HG03571 (cell line): ENCODE measurements at regions not wholly inside any gene's neighbourhood (a gene's known extent, or its start where the extent isn't known, plus 50 kb on each side); places are given as distances from the start of the nearest gene placed in this dataset.

ENCODE experiments used
- ATAC-seq: cut with Tn5 transposase; IDR thresholded peaks from one replicate; pipeline ENCODE4 v1.9.1; 2021; ENCODE audit not compliant: unreplicated experiment

DNA sequence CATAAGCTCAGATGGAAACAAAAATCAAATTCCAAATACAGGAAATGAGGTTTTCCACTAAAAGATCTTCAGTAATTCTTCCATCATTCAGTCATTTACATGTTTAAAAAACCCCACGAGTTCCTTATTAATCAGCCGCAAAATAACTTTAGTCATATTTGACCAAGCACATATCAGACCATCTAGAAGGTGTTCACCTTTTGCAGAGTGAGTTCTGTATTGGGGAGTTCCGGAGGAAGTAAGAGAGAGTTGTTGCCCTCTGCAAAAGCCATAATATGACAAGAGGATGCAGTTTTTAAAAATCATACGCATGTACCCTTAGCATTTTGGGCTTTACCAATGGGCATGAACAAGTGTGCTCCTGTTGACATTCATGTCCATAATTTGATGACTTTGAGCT is 61.6 kb downstream of the CCR1 start:
- no peak for ATAC-seq

DNA sequence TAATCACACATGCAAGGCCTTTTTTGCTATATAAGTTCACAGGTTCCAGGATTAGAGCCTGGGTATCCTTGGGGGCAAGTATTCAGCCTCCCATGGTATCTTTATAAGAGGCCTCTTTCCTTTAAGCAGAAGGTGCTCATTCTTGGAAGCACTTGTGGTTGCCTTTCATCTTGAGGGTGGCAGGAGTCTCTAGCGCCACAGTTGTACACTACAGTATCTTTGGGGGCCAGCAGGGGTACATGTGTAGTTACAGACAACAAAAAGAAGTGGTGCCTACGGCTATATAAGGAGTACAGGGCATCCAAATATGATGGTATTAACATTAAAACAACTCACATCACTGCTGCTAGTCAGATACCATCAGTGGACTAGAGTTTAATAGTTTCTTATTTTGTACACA is 62.1 kb downstream of the CCR1 start:
- no peak for ATAC-seq

DNA sequence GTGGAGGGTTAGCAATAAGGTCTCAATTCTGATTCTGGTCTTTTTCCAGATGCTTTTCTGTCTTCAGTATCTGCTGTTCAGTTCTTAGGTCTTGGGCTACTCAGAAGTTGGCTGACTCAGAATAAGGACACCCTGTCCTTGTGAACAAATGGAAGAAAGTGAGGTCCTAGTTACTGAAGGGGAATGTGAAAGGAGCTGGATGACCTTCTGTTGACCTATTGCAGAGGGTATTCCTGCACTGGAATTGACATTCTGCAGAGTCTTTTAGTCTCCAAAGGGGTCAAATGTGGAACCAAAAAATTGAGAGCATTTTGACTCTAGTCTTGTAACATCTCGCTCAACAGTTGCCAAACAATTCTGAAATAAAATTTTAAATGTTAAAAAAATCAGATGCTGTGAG is 63.0 kb downstream of the CCR1 start:
- no peak for ATAC-seq

DNA sequence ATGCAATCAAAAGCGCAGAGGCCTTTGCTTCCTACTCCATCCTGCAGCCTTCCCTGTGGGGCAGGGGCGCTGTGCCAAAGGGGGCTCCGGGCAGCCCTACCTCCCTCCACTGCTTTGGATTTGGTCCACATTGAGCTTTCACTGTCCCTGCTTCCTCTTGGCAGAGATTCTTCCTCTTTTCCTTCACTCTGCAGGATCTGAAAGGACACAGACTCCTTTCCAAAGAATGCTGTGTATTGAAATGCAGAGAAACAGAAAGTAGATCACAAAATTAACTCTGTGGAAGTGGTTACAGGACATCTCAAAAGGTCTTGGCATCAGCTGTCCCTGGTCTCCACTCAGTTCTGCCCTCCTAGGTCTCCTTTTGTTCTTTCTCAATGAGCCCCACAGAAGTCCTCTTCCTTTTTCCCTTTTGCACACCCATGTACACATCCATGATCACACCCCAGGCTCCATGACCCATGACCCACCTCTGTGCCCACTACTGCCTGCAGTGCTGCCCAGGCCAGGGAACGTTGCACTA is 64.1 kb downstream of the CCR1 start:
- ATAC-seq = no peak

DNA sequence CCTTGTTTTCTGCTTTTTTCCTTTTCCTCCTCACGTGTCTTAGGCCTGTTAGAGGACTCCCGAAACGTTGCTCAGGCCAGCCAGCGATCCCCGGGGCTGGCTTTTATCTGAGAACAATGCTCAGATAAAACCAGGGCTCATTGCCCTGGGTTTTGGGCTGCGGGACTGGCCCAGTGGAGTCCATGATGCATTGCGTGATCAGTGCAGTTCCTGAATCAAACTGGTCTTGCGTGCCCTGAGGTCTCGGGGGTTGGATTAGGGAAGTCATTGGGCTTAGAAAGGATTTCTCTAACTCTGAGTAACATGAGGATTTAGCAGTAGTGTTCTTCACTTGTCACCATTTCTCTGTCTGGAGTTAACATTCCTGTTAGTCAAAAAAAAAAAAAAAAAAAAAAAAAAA is 66.3 kb downstream of the CCR1 start:
- no peak for ATAC-seq

DNA sequence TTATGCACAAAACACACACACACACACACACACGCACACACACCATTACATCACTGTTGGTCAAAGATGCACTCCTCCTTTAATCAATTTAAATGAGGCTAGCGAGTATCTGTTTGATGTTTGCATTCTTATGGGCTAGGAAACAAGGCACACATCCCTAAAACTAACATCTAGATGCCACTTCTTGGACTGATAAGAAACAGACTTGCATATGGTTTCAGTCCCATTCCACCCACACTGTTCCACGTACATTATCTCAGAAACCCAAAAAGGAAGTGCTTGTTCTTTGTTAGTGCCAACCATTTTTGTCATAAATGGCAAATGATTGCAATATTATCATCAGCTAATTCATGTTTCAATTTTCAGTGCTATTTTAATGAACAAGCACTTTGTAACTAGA is 69.5 kb downstream of the CCR1 start:
- no peak for ATAC-seq

DNA sequence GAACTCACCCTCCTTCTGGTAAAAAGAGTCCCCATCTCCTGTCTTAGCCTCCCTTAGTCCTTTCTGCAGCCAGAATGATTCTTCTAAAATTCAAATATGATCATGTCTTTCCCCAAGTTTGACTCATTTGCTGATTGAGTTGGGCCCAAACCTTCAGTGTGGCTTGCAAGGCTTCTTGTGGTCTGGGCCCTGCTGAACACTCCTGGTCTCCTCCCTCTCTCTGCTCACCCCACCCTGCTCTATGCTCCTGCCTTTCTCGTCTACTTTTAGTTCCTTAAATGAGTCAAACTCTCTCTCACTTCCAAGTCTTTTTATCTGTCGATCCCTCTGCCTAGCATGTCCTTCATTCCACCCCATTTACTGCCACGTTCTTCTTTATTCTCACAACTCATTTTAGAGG is 72.6 kb downstream of the CCR1 start:
- no peak for ATAC-seq

DNA sequence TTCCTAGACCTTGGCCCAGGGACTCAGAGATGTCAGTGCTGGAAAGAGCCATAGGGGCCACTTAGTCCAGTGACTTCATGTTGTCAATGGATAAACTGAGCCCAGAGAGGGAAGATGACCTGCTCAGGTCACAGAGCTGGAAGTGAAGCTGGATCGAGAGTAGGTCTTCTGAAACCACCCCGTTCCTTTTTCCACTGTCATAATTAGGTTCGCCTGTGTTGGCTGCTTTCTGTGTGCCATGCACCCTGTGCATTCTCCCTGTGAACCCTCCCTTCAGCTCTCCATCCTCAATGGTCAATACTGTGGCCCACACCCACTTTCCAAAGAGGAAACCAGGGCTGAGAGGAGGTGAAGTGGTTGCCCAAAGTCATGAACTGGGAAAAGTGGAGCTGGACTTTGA is 74.8 kb downstream of the CCR1 start:
- no peak for ATAC-seq

DNA sequence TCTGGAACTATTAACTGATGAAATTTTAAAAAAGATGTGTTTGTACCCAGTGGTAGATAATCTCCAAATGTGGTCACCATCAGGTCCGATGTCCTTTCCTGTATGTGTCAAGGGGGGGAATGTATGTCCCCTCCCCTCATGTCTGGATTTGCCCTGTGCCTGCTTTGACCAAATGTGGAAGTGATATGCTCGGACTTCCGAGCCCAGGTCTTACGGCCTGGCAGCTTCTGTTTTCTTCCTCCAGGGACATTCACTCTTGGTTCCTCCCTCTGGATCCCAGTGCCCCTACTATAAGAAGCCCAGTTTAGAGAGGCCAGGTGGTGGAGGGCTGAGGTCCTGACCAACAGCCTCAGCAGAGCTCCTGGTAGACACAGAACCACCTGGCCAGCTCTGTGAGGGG is 75.5 kb downstream of the CCR1 start:
- no peak for ATAC-seq

DNA sequence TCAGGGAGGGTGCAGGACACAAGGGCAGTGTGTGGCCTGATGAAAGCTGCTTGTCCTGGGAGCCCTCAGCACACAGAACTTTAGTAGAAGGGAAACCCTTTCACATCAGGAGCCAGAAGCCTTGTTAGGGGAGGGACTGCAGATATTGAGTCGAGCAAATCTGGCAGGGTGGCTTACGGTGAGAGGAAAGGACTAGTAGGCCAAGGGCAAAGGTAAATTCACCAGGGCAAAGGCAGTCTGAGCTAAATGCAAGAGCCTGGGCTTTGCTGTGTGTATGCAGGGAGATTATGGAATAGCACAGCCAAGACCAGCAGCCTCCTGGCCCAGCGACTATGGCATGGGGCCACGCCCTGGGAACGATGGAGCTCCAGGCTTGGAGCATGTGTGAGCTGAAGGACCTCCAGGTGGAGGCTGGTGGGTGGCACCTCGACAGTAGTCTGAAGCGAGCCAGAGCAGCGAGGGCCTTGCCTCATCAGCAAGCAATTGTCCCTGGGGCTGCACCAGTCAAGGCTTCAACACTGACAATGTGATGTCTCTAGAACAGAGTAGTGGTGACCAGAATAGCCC is 76.1 kb downstream of the CCR1 start:
- ATAC-seq = no peak

DNA sequence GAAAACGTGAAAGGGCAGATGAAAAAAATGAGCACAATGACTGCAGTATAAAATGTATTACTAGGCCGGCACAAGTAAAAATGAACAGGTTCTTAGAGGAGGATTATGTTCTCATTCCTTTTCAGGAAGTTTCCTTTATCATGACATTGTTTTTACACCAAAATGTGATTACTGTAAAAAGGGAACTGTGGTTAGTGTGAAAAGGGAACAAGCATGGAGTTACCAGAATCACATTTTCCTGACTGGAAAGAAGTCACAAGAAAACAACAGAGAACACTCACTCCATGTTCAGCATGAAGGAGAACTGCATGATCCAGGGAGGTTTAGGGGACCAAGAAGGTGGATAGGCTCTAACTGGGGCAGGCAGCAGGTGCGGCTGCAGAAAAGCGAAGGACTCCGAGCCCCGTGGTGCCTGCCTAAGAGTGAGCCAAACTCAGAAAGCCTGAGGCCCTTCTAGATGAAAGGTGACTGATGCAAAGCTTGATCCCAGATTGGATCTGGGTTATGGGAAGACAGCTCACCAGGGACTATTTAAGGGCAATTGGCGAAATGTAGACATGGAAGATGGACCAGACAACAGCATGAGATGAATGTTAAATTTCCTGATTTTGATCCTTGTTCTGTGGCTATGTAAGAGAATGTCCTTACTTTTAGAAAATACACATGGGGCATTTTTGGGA is 77.3 kb downstream of the CCR1 start:
- ATAC-seq = no peak

DNA sequence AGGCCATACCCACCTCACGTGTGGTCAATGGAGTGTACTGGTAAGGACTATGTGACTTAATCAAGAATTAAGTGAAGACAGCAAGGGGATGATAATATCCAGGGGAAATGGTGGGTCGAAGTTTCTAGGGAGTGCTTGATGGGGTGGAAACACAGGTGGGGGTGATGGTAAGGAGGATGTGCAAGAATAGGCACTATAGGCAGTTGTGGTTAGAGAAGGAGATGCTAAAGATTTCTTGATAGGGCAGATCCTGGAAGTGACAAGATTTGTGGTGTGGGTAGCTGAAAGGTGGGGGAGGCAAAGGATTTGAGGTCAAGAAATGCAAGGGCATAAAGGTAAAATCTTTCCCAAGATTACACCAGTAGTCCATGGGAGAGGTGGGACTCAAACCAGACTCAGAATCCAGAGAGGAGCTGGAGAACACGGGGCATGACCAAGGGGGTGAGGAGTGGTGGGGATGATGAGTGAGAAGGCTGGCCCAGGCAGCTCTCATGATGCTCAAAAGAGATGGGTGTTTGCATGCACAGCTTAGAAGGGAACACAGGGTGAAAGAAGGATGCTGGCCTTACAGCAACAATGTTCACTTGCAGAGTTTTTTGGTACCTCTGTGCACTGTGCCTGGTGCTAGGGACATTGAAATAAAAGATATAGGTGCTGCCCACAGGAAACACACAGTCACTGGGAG is 78.4 kb downstream of the CCR1 start:
- no peak for ATAC-seq

DNA sequence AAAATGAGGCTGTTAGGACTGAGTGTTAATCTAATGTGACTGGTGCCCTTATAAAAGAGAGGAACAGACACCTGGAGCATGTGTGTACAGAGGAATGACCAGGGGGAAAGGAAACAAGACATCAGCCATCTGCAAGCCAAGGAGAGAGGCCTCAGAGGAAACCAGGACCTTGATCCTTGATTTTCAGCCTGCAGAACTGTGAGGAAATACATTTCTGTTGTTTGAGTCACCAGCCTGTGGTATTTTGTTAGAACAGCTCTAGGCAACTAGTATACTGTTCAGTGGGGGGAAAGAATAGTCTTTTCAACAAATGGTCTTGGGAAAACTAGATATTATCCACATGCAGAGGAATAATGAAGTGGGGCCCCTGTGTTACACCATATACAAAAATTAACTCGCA is 80.6 kb downstream of the CCR1 start:
- no peak for ATAC-seq

DNA sequence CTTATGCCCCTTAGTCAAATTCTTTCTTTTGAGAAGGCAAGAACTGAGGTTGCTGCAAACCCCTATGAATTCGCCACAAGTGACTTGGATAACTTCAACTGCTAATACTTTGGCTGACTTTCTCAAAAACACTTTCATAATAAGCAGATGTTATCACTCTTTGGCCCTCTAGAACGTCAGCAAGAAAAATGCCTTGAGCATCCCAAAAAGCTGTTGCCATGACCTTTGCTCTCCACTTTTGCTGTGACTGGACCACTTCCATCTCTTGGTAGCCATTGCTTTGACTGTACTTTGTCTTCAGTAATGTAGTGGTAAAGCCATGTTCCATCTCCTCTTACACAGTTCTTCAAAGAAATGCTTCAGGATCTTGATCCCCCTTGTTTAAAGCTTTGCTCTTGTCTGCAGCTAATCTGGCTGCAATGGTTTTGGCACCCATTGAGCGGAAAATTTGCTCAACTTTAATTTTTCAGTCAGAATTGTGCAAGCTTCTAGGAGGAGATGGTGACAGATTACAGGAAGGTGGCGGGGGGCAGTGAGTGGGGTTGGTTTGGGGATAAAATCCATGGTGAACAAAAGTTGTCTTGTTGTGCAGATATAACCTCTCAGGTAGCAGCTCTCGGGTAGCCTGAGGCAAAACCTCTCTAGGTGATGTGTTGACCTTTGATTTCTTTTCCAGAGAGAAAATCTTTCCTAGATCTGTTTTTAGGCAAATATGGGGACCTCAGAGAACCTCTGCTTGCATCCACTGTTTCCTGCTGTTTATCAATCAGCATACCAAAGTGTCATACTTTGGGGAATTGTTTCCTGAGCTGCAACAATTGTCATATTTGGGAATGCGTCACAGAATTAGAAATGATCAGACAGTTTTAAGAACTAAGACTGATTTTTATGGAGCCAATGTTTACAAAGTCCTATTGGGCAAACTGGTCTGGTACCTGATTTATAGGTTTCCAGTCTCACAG is 83.6 kb downstream of the CCR1 start:
- ATAC-seq = no peak

DNA sequence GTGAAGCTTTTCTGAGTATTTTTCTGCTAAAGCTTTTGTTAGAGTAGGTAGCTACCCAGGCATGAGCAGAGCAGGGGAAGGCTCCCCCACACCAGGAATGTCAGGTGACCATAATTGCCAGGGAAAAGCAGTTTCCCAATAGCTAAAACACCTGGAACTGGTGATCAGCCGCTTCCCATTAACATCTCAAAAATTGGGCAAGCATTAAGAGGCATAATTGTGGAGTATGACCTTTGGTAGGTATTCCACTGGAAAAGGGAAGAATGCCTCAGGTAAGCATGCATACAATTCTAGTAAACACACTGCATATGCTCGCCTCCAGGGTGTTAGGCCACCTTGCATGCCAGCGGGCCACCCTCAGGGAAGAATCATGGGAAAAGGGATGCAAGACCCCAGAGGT is 84.5 kb downstream of the CCR1 start:
- ATAC-seq = no peak

DNA sequence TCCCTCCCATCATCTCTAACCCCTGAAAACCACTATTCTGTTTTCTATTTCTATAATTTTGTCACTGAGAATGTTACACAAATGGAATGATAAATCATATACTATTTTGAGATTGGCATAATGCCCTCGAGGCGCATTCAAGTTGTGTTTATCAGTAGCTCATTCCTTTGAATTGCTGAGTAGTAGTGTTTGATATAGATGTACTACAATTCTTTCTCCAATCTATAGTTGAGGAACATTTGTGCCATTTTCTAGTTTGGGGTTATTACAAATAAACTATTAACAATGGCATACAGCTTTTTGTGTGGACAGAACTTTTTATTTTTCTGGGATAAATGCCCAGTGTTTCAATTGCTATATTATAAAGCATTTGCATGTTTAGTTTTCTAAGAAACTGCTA is 86.0 kb downstream of the CCR1 start:
- no peak for ATAC-seq

DNA sequence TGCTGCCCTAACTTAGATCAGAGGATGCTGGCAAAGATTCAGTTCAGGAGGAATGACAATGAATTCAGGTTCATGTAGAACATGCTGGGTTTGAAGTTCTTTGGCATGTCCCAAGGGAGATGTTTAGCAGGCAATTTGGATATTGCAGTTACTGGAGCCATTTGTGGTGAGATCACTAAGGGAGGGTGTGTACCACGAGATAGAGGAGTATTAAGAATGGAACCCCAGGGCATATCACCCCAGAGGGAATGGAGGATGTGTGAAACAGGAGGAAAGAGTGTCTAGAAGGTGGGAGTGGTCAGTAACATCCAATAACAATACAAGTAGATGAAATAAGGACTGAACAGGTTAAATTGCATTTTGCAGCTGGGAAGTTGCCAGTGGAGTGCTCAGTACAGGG is 87.1 kb downstream of the CCR1 start:
- no peak for ATAC-seq

DNA sequence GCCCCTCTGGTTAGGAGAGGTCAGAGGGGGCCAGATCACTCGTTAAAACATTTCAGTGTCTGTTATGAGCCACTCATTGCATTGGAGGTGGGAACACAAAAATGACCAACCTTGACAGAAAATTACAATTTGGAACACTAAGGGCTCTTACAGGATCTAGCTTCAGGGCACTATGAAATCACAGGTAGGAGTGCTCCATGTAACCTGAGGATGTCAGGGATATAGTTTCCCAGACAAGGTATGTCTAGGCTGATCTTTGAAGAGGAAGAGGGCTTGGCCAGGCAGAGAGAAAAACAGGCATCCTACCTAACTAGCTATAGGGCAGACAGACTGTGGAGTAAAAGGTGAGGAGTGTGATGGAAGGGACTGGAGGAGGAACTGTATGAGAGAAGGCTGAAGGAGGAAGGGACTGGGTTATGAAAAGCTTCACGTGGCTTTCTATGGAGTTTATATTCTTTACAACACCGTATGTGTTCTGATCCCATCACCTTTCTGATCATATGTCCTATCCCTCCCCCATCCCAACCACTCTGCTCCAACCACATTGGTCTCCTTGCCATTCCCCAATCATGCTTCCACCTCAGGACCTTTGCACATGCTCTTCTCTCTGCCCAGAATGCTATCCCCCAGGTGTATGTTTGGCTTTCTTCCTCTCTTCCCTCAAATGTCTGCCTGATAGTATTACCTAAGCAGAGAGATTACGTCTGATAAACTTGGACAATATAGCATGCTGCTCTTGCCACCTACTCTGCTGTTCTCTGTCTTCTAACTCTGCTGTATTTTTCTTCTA is 88.2 kb downstream of the CCR1 start:
- no peak for ATAC-seq

DNA sequence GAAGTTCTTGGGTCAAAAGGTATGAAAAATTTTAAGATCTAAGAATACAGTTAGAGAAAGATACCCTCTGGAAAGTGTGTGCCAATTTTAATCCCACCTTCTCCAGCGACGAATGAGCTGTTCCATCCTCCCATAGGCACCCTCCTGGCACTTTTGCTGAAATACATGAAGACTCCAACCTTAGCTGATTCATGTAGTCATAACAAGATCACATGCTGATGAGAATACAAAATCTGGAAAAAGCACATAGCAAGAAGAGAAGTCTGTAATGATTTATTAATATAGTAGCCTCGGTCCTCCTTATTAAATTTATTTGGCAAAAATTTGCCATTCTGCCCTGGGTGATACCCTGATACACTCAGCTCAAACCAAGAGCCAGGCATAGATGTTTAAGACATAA is 88.9 kb downstream of the CCR1 start:
- ATAC-seq = no peak

DNA sequence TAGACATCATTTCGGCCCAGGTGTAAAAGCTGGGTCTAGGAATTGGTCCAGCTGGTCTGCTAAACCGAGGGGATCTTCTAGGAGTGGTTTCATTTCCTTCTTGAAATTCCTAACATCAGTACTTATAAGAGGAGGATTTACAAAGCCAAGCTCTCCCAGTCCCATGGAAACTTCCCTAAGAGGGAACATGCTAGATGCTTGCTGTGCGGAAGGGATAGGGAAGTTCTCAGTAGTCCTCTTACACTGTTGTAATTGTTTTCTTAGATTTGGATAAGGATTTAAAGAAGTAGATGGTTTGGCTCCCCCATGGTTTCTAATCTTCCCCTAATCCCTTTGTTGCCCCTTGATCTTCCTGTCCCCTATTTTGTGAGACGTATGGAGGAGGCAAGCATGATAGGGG is 89.7 kb upstream of the XCR1 start:
- no peak for ATAC-seq
